Erythroblast (primary cell): ENCODE measurements at regions not wholly inside any gene's neighbourhood (a gene's known extent, or its start where the extent isn't known, plus 50 kb on each side); places are given as distances from the start of the nearest gene placed in this dataset.
A peak's percentile ranks its signal among the peaks of the same experiment; 100 is the strongest.

Source experiments
- DNase-seq, 2 experiments: peaks; one replicate each; lab custom pipeline; 2025; lab: John Stamatoyannopoulos, UW
- GATA1 ChIP-seq: IDR thresholded peaks from 2 replicates; pipeline ENCODE4 v1.6.1; 2011; ENCODE audit warnings: low read depth, mild to moderate bottlenecking, control low read depth, low read length, moderate library complexity
- POLR2A ChIP-seq: IDR thresholded peaks from 2 replicates; pipeline ENCODE4 v1.6.1; 2011; ENCODE audit warnings: mild to moderate bottlenecking, low read length

GRCh38 chr15:62766599-62766998, 275.9 kb upstream of the TPM1 start:
- TF ChIP-seq GATA1 (no peak), POLR2A (no peak)
- DNase-seq: no peak

DNA sequence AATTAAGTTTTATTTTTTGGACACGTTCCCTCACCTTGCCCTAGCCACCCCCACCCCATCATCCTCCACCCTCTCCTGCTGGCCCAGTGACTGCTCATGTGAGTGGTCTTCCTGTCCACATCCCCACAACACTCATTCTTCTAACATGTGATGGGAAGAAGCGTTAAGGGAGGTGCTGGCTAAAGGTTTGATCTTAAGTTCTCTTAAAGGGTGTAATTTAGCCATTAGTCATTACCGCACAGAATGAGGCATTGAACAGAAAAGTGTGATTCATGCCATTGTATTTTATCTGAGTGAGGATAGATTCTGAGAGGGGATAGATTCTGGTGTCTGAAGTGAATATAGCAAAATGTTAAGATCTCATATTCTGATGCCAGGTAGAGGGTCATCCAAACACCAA, 272.9 kb upstream of the TPM1 start:
- no peak for TF ChIP-seq POLR2A
- no peak for TF ChIP-seq GATA1
- no peak for DNase-seq

GRCh38 chr15:62770111-62770660, 272.4 kb upstream of the TPM1 start:
- DNase-seq: no peak
- no peak for TF ChIP-seq POLR2A
- TF ChIP-seq GATA1: no peak

DNA sequence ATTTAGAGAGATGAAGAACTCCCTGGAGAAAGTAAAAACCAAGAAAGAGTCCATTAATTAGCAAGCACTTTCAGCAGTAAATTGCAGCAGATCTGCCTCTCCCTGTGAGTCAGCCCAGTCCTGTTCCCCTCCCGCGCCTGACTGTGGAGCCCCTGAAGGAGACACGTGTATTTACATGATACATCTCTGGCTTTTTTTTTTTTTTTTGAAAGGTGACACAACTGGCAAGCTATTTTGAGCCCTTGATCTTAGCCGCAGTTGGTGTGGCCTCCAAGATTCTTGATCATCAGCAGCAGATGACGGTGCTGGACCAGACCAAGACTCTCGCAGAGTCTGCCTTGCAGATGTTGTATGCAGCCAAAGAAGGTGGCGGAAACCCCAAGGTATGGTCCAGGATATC, 271.8 kb upstream of the TPM1 start:
- TF ChIP-seq POLR2A: no peak
- TF ChIP-seq GATA1: no peak

DNA sequence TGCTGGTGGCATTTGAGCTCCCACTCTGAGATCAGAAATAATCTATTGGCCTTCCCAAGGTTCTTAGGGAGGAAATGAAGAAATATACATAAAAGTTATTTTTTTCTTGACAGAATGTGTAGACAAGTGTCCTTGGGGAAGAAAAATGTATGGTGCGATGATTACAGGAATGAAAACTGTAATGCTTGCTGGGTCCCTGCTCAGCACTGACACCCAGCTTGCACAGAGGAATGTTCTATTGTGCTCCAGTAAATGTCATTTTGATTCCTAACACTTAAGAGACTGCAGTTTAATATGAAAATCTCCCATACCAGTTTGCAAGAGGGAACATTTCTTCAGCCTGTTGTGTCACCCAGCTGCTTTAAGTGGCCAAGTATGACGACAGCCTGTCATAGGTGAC, 271.3 kb upstream of the TPM1 start:
- TF ChIP-seq GATA1: no peak
- no peak for TF ChIP-seq POLR2A
- no peak for DNase-seq

More for the DNA sequence above, 271.8 kb upstream of the TPM1 start:
- no peak for DNase-seq

DNA sequence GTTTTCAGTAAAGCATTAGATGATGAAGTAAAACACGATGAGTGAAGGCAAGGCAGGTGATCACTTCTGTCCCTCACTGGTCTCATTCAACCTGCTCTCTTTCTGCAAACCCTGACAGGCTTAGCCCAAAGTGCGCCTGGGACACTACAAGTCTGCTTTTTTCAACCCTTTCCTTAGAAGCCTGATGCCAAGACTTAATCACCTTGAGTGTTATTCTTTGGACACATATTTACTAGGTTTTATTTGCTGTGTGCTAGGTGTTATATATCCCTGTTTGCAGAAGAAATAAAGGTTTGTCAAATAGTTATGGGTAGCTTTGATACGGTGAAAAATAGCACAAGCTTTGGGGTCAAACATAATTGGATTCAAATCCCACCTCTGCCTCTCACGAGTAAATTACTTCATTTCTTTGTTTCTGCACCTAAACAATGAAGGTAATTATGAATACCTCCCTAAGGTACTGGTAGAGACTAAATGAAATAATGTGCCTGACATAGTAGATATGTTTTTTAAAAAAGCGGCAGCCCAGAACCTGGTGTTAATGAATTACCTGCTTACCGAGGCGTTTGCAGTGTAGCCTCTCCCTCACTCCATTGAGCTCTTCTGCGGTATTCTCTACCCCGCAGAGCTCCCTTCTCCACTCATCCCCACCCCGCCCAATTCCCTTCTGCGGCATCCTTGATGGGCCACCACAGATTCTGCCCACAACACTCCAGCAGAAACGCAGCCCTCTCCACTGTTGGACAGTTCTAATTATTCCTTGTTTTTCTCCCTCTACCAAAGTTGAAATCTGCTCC, 269.0 kb upstream of the TPM1 start:
- TF ChIP-seq GATA1 (no peak), POLR2A (no peak)

GRCh38 chr15:62775932-62776331, 266.6 kb upstream of the TPM1 start:
- DNase-seq: no peak
- no peak for TF ChIP-seq POLR2A
- no peak for TF ChIP-seq GATA1

More for the DNA sequence above, 269.0 kb upstream of the TPM1 start:
- no peak for DNase-seq

DNA sequence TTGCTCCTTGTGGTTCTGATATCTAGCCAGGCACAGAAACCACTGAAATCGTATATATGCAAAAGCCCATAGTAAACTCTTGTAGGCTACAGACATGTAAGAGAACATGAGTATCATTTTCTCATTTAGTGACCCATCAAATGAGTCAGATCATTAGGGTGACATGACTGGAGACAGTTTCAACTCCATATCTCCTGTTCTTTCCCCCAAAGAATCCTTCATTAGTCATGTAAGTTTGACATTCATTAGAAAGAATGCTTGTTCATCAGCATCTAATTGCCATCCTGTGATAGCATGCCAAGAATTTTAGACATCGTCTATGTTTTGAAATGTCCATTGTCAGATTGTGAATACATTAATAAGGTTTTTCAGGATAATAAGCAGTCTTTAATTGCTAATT, 264.9 kb upstream of the TPM1 start:
- no peak for DNase-seq
- no peak for TF ChIP-seq POLR2A
- no peak for TF ChIP-seq GATA1

DNA sequence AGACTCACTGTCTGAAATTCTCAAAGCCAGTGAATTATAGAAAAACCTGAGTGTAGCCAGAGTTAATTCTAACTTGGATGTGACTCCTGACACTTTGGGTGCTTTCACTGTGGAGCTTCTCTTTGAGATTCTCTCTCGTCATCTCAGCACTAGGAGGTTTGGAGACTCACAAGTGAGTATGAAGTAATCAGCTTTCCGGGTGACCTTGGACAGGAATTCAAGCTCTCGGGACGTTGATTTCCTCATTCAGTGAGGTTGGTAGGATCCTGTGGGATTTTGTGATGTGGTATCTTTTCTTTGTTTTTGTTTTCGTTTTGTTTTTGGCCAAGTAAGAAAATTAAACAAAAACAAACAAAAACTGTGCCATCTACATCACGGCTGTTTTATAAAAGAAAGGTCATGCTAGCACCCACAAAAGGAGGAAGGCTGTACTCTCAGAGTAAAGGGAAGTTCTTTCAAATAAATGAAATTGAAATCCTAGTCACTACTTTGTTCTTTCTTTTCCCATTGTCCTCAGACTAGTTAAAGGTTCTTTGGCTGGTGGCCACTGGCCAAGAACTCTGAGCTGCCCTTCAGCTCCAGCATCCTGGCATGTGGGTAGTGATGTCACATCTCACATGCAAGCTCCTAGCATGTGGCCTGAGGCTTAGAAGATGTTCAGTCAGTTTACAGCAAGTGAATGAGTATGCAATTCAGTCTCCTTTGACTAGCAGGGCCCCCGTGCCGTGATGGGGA, 263.3 kb upstream of the TPM1 start:
- no peak for DNase-seq
- TF ChIP-seq GATA1 (no peak), POLR2A (no peak)

DNA sequence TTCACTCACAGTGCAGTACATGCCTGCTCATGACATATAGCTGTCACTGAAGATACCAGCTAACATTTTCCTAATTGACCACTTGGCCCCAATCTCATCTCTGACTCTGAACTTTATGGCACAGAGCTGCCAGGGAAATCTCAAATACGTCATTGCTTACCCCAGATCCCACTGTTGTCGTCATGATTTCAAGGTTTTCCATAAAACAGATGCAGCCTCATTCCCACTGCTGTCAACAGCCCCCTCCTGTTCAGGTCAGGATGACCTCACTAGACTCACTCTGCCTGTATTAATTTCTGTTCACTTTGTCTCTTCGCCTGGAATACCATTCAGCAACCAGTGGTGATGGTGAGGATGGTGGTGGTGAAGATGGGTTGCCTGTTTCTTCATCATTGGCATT, 262.6 kb upstream of the TPM1 start:
- DNase-seq: no peak
- TF ChIP-seq GATA1: no peak
- no peak for TF ChIP-seq POLR2A

GRCh38 chr15:62781081-62781497, 261.5 kb upstream of the TPM1 start:
- peak in 1 of 2 experiments; percentile 8 for DNase-seq

DNA sequence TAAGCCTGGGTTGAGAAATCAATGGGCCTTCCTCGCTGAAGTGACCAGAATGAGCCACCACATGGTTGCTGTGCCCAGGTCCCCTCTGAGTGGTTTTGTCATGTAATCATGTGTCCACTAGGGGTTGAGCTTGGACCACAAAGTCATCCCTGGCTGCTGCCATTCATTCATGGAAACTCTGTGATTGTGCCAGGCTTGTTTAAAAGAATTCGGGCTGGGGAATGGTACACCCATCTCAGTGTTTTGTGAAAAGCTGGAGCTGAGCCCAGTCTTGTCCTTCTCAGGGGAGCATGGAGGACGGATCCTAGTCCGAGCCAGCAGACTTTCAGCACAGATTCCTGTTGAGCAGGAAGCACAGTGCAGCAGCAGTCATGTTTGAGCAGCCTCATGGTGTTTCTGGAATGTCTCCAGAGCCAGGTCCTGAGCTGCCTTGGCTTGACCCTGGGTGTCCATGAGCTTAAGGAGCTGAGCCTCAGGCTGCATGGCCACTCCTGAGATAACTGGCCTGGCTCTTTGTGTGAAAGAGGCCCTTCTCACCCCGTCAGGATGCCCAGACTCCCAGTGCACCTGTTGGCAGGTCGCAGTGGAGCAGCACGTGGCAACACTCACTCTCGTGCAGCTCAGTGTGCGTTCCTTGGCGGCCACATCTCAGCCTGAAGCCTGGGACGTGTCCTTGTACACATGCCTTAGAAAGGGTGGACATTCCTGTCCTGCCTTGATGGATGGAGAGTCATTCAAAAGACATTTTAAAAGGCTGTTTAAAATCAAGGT, 260.3 kb upstream of the TPM1 start:
- no peak for TF ChIP-seq GATA1
- TF ChIP-seq POLR2A: no peak
- DNase-seq: peak; percentile 50 to 56

More at GRCh38 chr15:62781081-62781497, 261.5 kb upstream of the TPM1 start:
- no peak for TF ChIP-seq POLR2A
- no peak for TF ChIP-seq GATA1

GRCh38 chr15:62782896-62783295, 259.7 kb upstream of the TPM1 start:
- no peak for DNase-seq

More at GRCh38 chr15:62782896-62783295, 259.7 kb upstream of the TPM1 start:
- no peak for TF ChIP-seq POLR2A
- TF ChIP-seq GATA1: no peak
